Keratinocyte (primary cell): ENCODE measurements at regions not wholly inside any gene's neighbourhood (a gene's known extent, or its start where the extent isn't known, plus 50 kb on each side); places are given as distances from the start of the nearest gene placed in this dataset.

Experiments
- CTCF ChIP-seq, 3 experiments: IDR thresholded peaks in 1 of 3; conservative IDR thresholded peaks in 1 of 3; optimal IDR thresholded peaks in 1 of 3; 2 replicates in 2 of 3; 3 replicates in 1 of 3; pipeline versions ENCODE3 to v1.5.1; 2011; ENCODE audit warnings: low read length in 3 of 3, mild to moderate bottlenecking in 3 of 3, moderate library complexity in 2 of 3, control low read depth in 1 of 3, inconsistent platforms in 1 of 3; ENCODE audit not compliant: insufficient read depth in 2 of 3; ENCODE audit errors: extremely low read depth in 1 of 3
- EZH2 ChIP-seq: IDR thresholded peaks from one replicate; pipeline ENCODE4 v1.6.1; 2012; ENCODE audit warnings: inconsistent platforms, mild to moderate bottlenecking, low read length, moderate library complexity

- no peak for TF ChIP-seq EZH2
- TF ChIP-seq CTCF (optimal IDR thresholded peaks at IDR 0.05 in 1 of 3, IDR thresholded peaks at IDR 0.05 in 1 of 3, conservative IDR thresholded peaks at IDR 0.05 in 1 of 3; ENCODE audit: extremely low read depth in 1 of 3, insufficient read depth in 2 of 3, low read length in 3 of 3): no peak
Observed at GRCh38 chr2:368386-368785, 80.5 kb upstream of the ALKAL2 start.
